Stimulated activated CD8-positive, alpha-beta memory T cell treated with anti-CD3 and anti-CD28 coated beads, Interleukin-4, amount 100 ng/mL, for 1 hour (primary cell): ENCODE measurements at regions not wholly inside any gene's neighbourhood (a gene's known extent, or its start where the extent isn't known, plus 50 kb on each side); places are given as distances from the start of the nearest gene placed in this dataset.

ENCODE experiments used
- DNase-seq, 2 donors: peaks; one replicate each; pipeline ENCODE4 v3.0.0-alpha.2; 2020; ENCODE audit warnings: low read depth in 2 of 2, low spot score in 1 of 2

DNA sequence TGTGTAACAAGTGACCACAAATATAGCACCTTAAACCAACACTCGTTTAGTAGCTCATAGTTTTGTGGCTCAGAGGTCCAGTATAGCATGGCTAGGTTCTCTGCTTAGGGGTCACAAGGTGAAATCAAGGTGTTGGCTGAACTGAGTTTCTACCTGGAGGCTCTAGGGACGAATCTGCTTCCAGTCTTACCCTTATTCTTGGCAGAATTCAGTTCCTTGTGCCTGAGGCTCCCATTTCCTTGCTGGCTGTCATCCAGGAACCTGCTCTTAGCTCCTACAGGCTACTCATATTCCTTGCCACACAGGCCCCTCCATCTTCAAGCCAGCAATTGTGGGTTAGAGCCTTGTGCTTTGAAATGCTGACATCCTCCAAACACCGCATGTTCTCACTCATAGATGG lies 212.3 kb upstream of the CDH13 start:
- DNase-seq: no peak

DNA sequence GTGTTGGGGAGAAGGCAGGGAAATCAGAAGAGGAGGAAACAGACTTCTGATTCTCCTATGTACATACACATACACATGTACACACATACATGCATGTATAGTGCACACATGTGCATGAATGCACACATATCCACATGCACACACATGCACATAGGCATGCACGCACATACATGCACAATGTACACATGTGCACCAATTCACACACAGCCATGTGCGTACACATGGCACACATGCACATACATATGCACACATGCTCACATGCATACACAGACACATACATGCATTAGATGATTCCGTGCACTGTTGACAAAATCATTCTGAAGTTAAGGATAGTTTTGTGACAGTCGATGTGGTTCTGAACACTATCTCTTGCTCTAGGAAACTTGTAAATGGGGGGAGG lies 214.0 kb upstream of the CDH13 start:
- DNase-seq: no peak

DNA sequence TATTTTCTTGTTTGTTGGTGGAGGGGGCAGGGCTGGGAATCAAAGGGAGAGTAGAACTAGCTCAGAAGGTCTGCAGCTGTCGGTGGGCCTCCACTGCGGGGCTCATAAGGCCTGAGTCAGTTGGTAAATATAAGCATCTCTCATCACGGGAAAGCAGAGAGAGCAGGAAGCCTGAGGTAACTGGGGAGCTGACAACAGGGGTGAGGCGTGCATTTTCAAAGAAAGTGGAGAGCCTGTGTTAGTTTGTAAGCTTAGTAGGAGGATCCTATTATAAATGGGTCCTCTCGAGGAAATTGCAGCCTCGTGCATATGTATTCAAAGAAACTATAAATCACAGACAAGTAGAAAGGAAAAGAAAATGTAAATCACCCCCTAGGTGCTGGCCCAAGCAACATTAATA lies 221.0 kb upstream of the CDH13 start:
- no peak for DNase-seq

DNA sequence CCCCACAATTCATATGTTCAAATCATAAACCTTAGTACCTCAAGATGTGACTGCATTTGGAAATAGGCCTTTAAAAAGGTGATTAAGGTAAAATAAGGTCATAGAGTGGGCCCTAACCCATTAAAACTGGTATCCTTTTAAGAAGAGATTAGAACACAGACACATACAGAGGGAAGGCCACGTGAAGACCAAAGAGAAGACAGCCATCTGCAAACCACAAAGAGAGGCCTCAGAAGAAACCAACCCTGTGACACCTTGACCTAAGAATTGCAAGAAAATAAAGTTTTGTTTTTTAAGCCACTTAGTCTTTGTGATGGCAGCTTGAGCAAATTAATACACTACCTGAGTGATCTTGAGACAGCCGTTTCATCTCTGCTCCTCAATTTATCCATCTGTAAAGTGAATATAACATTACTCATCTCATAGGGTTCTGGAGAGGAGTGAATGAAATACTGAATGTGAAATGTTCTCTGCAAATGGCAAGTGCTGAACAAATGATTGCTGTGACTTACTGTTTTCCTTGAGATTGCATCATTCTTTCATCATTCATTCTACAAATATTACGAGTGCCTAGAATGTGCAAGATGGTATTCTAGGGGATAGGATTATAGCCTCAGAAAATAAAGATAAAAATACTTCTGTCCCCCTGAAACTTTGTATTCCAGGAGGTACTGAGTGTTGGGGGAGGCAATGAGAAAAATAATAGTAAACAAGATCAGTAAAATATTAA lies 222.0 kb upstream of the CDH13 start:
- DNase-seq: no peak

DNA sequence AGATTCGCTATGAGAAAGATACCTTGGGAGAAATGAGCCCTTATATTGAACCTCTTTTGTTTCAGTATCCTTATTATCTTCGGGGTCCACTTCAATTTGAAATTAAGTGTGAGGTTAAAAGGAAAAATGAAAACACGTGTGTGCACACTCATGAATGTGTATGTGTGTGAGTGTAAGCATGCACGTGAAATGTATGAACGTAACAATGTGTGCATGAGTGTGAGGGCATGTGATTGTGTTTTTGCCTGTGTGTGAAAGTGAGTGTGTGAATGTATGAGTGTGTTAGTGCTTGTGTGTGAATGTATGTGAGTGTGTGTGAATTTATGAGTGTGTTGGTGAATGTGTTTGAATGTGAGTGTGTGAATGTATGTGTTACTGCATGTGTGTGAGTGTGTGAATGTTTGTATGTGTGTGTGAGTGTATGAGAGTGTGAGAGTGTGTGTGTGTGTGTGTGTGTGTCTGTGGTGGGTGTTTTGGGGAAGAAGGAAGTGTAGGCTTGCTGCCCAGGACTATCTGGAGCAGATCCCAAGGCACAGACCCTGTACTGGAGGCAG lies 224.0 kb upstream of the CDH13 start:
- DNase-seq: no peak

DNA sequence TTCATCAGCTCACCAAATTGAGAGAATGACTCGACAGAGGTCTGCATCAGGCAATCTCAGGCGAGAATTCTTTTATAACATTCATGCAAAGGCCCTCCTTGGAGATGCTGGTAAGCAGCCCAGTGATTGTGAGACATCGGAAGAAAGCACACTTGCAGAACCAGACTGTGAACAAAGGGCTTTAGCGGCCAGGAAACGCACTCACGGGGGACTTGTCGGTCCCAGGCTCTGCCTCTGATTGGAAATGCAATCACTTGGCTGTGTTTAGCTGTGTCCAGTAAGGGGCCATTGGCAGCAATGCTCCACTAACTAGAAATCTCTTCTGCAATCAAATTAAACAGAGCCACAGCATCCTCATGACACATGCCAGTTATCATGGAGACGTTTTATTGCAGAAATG lies 226.7 kb upstream of the CDH13 start:
- no peak for DNase-seq

DNA sequence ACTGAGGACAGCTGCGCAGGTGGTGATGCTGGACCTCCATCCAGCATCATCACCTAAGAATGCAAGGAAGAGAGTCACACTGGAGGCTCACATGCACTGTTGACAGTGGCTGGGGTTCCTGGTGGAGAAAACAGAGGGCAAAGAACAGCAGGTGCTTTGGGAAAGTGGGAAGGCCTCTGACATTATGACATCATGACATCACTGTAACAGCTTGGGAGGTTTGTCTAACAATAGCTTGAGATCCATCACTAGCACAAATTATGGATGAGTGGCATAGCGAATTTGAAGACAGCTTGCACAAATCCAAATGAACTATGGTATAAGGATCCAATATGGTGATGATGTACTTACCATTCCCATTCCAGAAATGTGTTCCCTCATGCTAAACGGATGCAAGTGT lies 226.5 kb upstream of the MPHOSPH6 start:
- DNase-seq: no peak

DNA sequence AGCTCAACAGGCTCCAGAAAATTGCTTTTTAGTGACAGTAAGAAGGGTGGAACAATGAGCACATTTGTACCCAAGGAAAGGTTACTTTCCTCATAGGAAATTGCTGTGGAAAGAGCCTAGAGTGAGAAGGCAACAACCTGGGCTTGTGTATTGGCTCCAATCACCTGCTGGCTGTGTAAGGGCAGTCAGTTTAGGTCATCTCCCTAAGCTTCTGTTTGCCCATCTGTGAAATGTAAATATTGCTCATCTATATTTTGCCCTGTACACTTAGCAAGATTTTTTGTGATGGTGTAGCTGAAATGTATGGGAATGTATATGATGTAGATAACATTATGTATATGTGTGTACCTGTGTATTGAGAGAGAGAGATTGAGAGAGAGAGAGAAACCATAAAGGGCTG lies 225.2 kb upstream of the MPHOSPH6 start:
- no peak for DNase-seq

DNA sequence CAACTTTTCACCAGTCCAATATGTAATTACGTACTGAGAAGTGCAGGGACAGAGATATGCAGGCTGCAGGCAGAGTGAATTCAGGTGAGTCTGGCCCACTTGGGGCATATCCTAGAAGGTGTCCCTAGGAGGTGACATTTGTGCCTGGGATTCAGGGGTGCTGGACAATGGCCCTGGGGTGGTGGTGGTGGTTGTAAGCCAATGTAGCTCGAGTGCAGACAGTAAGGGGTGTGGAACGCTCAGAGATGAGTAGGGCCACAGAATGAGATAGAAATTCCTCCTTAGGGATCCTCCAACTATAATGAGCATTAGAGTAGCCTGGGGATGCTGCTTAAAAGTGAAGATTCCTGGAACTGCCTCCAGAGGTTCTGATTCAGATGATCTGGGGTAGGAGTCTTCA lies 221.7 kb upstream of the MPHOSPH6 start:
- DNase-seq: no peak

DNA sequence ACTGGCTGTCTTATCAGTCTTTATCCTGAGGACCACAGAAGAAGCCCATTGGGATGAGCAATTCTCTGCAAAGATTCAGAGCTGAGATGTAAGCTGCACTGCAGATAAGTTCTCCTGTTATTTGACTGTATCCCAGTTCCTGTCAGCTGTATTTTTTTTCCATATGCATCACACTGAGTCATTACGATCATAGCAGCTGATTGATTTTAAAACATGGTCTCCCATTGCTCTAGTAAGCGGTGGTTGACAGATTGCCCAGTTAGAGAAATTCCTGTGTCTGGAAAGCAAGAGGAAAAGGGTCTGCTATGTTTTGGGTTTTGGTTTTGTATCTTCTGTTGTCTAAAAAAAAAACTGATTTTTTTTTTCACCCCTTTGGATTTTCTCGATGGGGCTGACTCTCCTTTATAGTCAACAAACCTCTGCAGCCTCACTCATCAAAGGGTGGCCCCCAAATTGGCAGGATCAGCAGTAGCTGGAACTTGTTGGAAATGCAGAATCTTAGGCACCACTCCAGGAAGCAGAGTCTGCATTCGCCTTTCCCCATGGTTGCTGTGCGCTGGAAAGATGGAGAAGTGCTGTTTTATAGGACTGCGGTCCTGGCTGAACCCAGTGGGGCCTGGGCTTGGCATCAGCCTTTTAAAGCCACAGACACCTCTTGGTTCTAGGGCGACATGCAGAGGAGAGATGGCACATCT lies 220.1 kb upstream of the MPHOSPH6 start:
- no peak for DNase-seq

DNA sequence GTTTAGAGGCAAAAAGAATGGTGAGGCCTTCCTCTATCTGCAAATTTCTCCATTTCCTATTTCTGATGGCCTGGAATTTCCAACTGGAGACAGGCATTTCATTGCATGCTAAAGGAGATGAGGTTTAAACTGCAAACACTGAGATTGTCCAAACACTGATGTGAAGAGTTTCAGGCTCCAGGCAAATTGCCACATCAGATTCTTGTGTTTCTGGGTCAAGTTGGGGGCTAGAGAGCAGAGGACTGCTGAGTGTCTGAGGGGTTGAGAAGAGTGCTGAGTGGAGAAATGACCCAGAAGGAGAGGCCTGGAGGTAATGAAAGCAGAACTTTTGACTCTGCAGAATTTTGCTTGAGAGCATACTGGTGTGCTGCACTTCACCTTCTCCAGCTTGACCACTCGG lies 216.7 kb upstream of the MPHOSPH6 start:
- DNase-seq: no peak

DNA sequence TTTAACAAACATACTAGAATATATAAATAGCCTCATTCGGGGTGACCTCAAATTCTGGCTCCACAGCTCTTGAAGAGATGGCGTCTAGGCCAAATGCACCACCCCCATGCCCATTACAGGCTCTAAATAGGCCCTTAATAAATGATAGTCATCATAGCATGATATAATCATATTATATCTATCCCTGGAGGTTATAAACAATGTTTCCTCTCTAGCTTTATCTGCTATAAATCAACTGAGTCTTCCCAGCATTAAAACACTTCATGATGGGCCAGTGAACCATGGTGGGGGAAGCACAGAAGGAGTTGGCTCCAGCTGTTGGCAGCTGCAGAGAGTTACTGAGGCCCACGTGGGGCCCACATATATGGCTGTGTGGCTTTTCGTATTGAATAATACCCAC lies 214.9 kb upstream of the MPHOSPH6 start:
- DNase-seq: no peak

DNA sequence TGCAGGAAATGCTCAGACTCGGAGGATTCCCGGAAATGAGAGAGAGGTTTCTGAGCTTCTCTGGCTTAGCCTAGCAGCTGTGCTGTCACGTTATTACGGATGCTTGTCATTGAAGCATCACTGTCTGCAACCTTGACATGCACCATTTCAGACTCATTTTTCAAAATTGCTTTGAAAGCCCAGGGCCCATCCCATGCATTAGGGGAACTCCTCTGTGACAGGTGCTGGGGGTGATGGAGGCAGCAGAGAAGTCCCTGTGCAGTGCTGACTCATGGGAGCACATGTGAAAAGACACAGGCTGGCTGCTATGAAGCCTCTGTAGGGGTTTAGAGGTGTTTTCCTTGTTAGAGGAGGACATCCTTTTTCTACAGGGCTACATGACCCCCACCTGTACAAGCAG lies 214.0 kb upstream of the MPHOSPH6 start:
- DNase-seq: no peak

DNA sequence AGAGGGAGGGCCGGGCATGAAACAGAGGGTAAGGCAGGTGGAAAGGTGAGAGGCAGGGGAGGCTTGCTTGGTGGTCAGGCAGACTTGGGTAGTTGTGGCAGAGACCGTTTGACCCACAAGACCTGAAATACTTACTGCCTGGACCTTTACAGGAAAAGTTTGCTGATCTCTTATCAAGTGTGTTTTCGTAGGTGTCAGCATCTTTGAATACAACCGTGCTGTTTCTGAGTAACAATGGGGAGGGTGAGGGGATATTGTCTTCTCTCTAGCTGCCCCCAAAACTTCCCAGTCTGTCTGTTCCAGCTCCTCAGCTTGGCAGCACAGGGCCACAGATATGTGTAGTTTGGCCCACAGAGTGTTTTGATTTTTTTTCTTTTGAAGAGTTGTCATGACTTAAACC lies 212.5 kb upstream of the MPHOSPH6 start:
- DNase-seq: no peak

DNA sequence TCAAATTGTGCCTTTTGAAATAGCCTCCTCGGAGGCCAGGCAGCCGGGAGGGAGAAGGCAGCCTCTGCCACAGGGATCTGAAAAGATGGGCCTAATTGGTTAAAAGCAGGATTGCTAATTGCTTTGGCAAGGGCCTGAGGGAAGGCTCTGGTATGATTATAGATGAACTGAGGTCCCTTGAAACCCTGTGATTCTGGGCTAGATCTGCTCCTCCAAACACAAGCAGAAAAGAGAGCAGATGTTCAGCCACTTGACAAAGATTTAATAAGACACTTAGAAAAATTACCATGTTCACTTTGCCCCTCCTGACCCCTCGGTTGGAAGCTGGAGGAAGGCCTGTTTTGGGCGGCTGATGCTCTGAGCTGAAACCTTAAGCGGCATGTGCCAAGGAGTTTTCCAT lies 209.5 kb upstream of the MPHOSPH6 start:
- no peak for DNase-seq

DNA sequence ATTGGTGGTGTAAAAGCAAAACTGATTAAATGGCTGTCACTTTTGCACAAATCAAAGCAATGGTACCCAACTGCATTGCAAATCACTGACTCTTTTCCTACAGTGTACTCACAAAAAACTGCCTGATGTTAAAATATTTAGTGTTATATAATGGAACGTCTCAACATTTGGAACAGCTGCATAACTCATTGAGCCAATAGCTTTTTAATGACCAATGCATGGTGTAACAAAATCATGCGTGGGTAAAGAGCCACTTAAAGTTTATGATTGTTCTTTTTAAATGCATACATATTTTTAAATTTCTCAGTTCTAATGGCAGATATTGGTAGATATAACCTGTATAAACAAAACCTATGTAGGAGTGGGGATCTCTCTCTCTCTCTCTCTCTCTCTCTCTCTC lies 204.0 kb upstream of the MPHOSPH6 start:
- no peak for DNase-seq

DNA sequence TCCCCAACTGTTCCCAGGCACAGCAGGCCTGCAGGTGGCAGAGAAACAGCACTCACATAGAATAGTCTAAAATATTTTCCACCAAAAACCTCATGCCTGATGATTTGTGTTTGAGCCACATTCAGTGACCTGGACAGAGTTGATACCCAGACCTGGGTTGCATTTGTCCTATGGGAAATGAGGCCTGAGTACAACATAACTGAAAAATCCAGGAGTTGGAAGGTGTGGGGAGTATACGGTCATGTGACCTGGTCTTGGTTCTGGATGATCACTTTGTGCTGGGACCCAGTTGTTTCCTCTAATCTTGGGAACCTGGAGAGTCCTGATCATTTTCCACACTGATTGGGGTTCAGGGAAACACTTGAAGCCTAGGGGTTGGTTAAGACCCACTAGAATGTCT lies 200.3 kb upstream of the MPHOSPH6 start:
- DNase-seq: no peak

DNA sequence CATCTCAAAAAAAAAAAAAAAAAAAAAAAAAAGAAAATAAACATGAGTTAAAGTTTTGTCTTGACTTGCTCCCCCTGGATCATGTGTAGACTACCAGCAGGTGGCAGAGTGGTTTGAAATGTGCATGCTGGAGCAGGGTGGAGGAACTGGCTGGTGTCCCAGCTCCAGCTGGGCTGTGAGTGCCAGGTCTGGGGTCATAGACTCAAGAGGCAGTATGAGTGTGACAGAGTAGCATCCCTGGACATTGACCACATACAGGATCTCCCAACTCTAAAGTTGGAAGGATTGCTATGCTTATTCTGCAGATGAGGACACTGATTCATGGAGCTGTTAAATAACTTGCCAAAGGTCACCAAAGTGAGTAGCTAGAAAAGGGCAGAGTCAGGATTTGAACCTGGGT lies 198.0 kb upstream of the MPHOSPH6 start:
- DNase-seq: no peak

DNA sequence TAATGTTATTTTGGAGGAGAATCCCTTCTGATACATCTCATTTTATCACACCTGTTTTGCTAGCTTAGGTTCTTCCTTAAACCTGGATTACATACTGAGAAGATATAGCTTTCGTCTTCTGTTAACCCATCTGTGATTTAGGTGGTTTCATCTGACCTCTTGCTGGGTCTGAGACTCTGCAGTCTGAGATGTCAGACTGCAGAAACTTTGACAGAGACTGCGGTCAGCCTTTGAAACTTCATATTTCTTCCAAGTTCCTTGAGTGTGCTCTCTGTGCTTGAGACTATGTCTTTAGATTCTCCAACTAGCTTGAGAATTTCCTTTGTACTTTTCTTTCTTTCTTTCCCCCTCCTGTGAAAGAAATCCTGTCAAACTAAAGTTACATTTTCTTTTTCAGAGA lies 196.4 kb upstream of the MPHOSPH6 start:
- DNase-seq: no peak

DNA sequence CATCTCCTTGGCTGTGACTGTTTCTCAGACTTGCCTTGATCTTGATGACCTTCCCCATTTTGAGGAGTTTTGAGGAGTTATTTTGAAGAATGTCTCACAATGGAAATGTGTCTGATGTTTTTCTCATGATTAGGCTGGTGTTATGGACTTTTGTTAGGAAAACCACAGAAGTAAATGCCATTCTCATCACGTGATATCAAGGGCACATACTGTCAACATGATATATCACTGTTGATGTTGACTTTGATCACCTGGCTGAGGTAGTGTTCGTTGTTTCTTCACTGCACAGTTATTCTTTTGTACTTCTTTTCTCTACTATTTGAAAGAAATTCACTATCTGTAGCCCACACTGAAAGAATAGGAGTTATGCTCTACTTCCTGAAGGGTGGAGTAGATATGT lies 194.7 kb upstream of the MPHOSPH6 start:
- no peak for DNase-seq

DNA sequence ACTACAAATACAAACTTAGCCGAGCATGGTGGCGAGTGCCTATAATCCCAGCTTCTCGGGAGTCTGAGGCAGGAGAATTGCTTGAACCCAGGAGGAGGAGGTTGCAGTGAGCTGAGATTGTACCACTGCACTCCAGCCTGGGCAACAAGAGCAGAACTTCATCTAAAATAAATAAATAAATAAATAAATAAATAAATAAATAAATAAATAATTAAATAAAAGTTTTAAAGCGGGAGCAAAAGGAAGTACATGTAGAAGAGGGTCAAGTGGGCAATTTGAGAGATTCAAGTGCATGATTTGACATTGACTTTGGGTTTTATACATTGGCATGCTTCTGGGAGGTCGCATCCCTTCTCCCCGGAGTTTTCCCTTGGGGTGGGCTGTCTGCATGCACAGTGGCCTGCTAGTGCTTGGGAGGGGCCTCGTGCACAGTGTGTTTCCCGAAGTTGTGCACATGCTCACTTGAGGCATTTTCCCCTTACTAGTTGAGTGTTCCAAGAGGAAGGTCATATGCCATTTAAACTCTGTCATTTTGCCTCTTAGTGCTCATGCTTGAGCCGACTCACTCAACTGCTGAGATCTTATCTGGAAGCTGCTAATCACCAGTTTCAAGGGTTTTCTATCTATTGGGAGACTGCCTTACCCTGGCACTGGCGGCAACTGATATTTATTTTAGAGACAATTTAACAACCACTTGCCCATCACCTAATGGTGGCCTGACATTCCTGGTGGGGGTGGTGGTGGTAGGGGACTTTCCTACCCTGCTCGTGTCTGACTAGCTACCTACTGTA lies 193.2 kb upstream of the MPHOSPH6 start:
- DNase-seq: no peak

DNA sequence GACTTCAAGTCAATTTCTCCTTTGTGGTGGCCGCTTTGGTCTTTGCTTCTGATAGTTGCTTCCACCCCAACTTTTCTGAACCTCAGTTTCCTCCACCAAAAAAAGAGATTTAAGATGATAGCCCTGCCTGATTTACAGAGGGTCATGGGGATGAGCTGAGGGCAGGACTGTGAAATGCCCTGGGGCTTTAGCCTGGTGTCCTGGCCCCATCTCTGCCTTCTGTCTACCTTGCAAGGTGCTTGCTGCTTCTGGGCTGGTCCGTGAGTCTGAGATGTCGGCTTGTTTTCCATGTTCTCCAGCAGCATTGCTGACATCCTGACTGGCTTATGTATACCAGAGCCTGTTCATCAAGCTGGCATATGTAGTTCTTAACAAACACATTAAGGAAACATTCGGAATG lies 191.9 kb upstream of the MPHOSPH6 start:
- no peak for DNase-seq
